HepG2 (cell line): ENCODE measurements at regions not wholly inside any gene's neighbourhood (a gene's known extent, or its start where the extent isn't known, plus 50 kb on each side); places are given as distances from the start of the nearest gene placed in this dataset.
A peak's percentile ranks its signal among the peaks of the same experiment; 100 is the strongest.
"Not testable (repeated sequence)": the region's sequence is repeated elsewhere in the genome, so short reads cannot be mapped to it uniquely, and the experiment has no call there.

Experiments used
- EP300 ChIP-seq, 3 experiments: sonication (generic) in 1 of 3; formaldehyde crosslinking in 1 of 3; IDR thresholded peaks; 2 replicates each; pipeline versions ENCODE4 v1.5.1 to v1.6.1; 2011 to 2020; ENCODE audit warnings: low read depth in 2 of 3, low read length in 2 of 3, borderline replicate concordance in 1 of 3, improper control_type of control experiment in 1 of 3, mild to moderate bottlenecking in 1 of 3, missing genetic modification reagents in 1 of 3, moderate library complexity in 1 of 3
- FOSL2 ChIP-seq: sonication (generic); formaldehyde crosslinking; IDR thresholded peaks from 2 replicates; pipeline ENCODE4 v1.4.0; 2020; ENCODE audit warnings: missing genetic modification reagents
- FOXA1 ChIP-seq, 2 experiments: fragments of 450-650 bp in 1 of 2; sonication (generic) in 1 of 2; formaldehyde crosslinking in 1 of 2; IDR thresholded peaks; 2 replicates each; pipeline versions ENCODE4 v1.4.0 to v1.6.1; 2016 to 2020; ENCODE audit warnings: missing genetic modification reagents in 1 of 2
- IRF2 ChIP-seq: IDR thresholded peaks from 2 replicates; pipeline ENCODE4 v1.6.1; 2018; ENCODE audit warnings: missing genetic modification reagents, missing compliant biosample characterization
- MIER3 ChIP-seq: IDR thresholded peaks from 2 replicates; pipeline ENCODE4 v1.6.1; 2016; ENCODE audit warnings: missing compliant biosample characterization, borderline replicate concordance
- RARA ChIP-seq: IDR thresholded peaks from 2 replicates; pipeline ENCODE4 v1.6.1; 2016; ENCODE audit warnings: missing genetic modification reagents, missing compliant biosample characterization
- SP1 ChIP-seq, 2 experiments: fragments of 450-650 bp in 1 of 2; sonication (generic) in 1 of 2; formaldehyde crosslinking in 1 of 2; IDR thresholded peaks; 2 replicates each; pipeline versions ENCODE4 v1.4.0 to v1.6.1; 2016 to 2020; ENCODE audit warnings: missing genetic modification reagents in 1 of 2
- SPEN ChIP-seq: sonication (generic); formaldehyde crosslinking; IDR thresholded peaks from 2 replicates; pipeline ENCODE4 v1.5.1; 2020; ENCODE audit warnings: low read depth, mild to moderate bottlenecking, missing genetic modification reagents
- ZMYM3 ChIP-seq: sonication (generic); formaldehyde crosslinking; IDR thresholded peaks from 2 replicates; pipeline ENCODE4 v1.5.1; 2020; ENCODE audit warnings: mild to moderate bottlenecking, missing genetic modification reagents
- ZMYM4 ChIP-seq: sonication (generic); formaldehyde crosslinking; IDR thresholded peaks from 2 replicates; pipeline ENCODE4 v1.8.1; 2023; ENCODE audit warnings: mild to moderate bottlenecking, missing genetic modification reagents
- ZNF441 ChIP-seq: sonication (generic); formaldehyde crosslinking; IDR thresholded peaks from 2 replicates; pipeline ENCODE4 v1.7.0; 2021; ENCODE audit warnings: missing genetic modification reagents, borderline replicate concordance
- TF ChIP-seq, protein P1 (sequence below): sonication (generic); formaldehyde crosslinking; conservative IDR thresholded peaks from 2 replicates; pipeline ENCODE4 v1.4.0; 2020; ENCODE audit warnings: mild to moderate bottlenecking, missing genetic modification reagents, moderate library complexity
- TF ChIP-seq, protein P2 (sequence below): IDR thresholded peaks from 2 replicates; pipeline ENCODE4 v1.6.1; 2016
- TF ChIP-seq, protein P3 (sequence below): sonication (generic); formaldehyde crosslinking; IDR thresholded peaks from 2 replicates; pipeline ENCODE4 v1.9.0; 2022; ENCODE audit warnings: missing genetic modification reagents, mild to moderate bottlenecking, borderline replicate concordance
- TF ChIP-seq, protein P4 (sequence below): sonication (generic); formaldehyde crosslinking; IDR thresholded peaks from 2 replicates; pipeline ENCODE4 v1.8.1; 2023; ENCODE audit warnings: missing genetic modification reagents, inconsistent platforms, borderline replicate concordance
- TF ChIP-seq, protein P5 (sequence below): sonication (generic); formaldehyde crosslinking; IDR thresholded peaks from 2 replicates; pipeline ENCODE4 v1.4.0; 2020; ENCODE audit warnings: missing genetic modification reagents, borderline replicate concordance

DNA sequence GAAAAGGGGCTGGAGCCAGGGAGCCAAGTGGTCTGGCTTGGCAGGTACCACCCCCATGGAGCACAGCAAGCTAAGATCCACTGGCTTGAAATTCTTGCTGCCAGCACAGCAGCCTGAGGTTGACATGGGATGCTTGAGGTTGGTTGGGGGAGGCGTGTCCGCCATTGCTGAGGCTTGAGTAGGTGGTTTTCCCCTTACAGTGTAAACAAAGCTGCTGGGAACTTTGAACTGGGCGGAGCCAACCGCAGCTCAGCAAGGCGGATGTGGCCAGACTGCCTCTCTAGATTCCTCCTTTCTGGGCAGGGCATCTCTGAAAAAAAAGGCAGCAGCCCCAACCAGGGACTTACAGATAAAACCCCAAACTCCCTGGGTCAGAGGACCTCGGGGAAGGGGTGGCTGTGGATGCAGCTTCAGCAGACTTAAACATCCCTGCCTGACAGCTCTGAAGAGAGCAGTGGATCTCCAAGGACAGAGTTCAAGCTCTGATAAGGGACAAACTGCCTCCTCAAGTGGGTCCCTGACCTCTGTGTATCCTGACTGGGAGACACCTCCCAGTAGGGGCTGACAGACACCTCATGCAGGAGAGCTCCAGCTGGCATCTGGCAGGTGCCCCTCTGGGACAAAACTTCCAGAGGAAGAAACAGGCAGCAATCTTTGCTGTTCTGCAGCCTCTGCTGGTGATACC lies 77.5 kb upstream of the WDFY3 start (continued):
- TF ChIP-seq, protein P1, sequence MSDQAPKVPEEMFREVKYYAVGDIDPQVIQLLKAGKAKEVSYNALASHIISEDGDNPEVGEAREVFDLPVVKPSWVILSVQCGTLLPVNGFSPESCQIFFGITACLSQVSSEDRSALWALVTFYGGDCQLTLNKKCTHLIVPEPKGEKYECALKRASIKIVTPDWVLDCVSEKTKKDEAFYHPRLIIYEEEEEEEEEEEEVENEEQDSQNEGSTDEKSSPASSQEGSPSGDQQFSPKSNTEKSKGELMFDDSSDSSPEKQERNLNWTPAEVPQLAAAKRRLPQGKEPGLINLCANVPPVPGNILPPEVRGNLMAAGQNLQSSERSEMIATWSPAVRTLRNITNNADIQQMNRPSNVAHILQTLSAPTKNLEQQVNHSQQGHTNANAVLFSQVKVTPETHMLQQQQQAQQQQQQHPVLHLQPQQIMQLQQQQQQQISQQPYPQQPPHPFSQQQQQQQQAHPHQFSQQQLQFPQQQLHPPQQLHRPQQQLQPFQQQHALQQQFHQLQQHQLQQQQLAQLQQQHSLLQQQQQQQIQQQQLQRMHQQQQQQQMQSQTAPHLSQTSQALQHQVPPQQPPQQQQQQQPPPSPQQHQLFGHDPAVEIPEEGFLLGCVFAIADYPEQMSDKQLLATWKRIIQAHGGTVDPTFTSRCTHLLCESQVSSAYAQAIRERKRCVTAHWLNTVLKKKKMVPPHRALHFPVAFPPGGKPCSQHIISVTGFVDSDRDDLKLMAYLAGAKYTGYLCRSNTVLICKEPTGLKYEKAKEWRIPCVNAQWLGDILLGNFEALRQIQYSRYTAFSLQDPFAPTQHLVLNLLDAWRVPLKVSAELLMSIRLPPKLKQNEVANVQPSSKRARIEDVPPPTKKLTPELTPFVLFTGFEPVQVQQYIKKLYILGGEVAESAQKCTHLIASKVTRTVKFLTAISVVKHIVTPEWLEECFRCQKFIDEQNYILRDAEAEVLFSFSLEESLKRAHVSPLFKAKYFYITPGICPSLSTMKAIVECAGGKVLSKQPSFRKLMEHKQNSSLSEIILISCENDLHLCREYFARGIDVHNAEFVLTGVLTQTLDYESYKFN (CRISPR knock-in tag): peak; percentile 60
- TF ChIP-seq ZMYM4: peak; percentile 94
- TF ChIP-seq, protein P2, sequence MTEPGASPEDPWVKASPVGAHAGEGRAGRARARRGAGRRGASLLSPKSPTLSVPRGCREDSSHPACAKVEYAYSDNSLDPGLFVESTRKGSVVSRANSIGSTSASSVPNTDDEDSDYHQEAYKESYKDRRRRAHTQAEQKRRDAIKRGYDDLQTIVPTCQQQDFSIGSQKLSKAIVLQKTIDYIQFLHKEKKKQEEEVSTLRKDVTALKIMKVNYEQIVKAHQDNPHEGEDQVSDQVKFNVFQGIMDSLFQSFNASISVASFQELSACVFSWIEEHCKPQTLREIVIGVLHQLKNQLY (CRISPR knock-in tag): 0 out of 2 replicates have a peak, but pooled peaks have one; percentile 12
- TF ChIP-seq ZMYM3 (CRISPR knock-in tag): 0 out of 2 replicates have a peak, but pooled peaks have one; percentile 7
- TF ChIP-seq, protein P3, sequence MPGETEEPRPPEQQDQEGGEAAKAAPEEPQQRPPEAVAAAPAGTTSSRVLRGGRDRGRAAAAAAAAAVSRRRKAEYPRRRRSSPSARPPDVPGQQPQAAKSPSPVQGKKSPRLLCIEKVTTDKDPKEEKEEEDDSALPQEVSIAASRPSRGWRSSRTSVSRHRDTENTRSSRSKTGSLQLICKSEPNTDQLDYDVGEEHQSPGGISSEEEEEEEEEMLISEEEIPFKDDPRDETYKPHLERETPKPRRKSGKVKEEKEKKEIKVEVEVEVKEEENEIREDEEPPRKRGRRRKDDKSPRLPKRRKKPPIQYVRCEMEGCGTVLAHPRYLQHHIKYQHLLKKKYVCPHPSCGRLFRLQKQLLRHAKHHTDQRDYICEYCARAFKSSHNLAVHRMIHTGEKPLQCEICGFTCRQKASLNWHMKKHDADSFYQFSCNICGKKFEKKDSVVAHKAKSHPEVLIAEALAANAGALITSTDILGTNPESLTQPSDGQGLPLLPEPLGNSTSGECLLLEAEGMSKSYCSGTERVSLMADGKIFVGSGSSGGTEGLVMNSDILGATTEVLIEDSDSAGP (CRISPR knock-in tag): peak; percentile 38; the same call in 1 of the 2 replicates
- TF ChIP-seq FOXA1, SP1 (IDR thresholded peaks at IDR 0.05): not testable (repeated sequence)
- peak; percentile 94 for TF ChIP-seq FOXA1 (CRISPR knock-in tag; IDR thresholded peaks at IDR 0.05)
- TF ChIP-seq SPEN: 0 out of 2 replicates have a peak, but pooled peaks have one; percentile 32
- peak; percentile 67 for TF ChIP-seq SP1 (CRISPR knock-in tag; IDR thresholded peaks at IDR 0.05)
- peak; percentile 74 for TF ChIP-seq FOSL2 (CRISPR knock-in tag)
- TF ChIP-seq MIER3 (CRISPR knock-in tag): 0 out of 2 replicates have a peak, but pooled peaks have one; percentile 34
- TF ChIP-seq ZNF441 (CRISPR knock-in tag): peak; percentile 54; the same call in 1 of the 2 replicates
- TF ChIP-seq, protein P4, sequence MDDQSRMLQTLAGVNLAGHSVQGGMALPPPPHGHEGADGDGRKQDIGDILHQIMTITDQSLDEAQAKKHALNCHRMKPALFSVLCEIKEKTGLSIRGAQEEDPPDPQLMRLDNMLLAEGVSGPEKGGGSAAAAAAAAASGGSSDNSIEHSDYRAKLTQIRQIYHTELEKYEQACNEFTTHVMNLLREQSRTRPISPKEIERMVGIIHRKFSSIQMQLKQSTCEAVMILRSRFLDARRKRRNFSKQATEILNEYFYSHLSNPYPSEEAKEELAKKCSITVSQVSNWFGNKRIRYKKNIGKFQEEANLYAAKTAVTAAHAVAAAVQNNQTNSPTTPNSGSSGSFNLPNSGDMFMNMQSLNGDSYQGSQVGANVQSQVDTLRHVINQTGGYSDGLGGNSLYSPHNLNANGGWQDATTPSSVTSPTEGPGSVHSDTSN (CRISPR knock-in tag): 0 out of 2 replicates have a peak, but pooled peaks have one; percentile 22
- peak in 1 of 2 experiments; percentile 50; a peak in 1 of 4 replicates for TF ChIP-seq EP300 (IDR thresholded peaks at IDR 0.05; ENCODE audit: low read depth in 2 of 2, low read length in 2 of 2)
- peak; percentile 72 for TF ChIP-seq EP300 (CRISPR knock-in tag; IDR thresholded peaks at IDR 0.05; ENCODE audit: borderline replicate concordance)
- TF ChIP-seq, protein P5, sequence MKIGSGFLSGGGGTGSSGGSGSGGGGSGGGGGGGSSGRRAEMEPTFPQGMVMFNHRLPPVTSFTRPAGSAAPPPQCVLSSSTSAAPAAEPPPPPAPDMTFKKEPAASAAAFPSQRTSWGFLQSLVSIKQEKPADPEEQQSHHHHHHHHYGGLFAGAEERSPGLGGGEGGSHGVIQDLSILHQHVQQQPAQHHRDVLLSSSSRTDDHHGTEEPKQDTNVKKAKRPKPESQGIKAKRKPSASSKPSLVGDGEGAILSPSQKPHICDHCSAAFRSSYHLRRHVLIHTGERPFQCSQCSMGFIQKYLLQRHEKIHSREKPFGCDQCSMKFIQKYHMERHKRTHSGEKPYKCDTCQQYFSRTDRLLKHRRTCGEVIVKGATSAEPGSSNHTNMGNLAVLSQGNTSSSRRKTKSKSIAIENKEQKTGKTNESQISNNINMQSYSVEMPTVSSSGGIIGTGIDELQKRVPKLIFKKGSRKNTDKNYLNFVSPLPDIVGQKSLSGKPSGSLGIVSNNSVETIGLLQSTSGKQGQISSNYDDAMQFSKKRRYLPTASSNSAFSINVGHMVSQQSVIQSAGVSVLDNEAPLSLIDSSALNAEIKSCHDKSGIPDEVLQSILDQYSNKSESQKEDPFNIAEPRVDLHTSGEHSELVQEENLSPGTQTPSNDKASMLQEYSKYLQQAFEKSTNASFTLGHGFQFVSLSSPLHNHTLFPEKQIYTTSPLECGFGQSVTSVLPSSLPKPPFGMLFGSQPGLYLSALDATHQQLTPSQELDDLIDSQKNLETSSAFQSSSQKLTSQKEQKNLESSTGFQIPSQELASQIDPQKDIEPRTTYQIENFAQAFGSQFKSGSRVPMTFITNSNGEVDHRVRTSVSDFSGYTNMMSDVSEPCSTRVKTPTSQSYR: peak; percentile 64; the same call in 1 of the 2 replicates
- peak; percentile 27; the same call in 1 of the 2 replicates for TF ChIP-seq RARA (CRISPR knock-in tag)
- TF ChIP-seq IRF2 (CRISPR knock-in tag): peak; percentile 40; the same call in 1 of the 2 replicates
